OCI-LY3 (cell line): ENCODE measurements at regions not wholly inside any gene's neighbourhood (a gene's known extent, or its start where the extent isn't known, plus 50 kb on each side); places are given as distances from the start of the nearest gene placed in this dataset.

Experiments used
- EZH2phosphoT487 ChIP-seq: fragments of 200-600 bp; shearing (Covaris generic); IDR thresholded peaks from 2 replicates; pipeline ENCODE4 v1.6.1; 2018; ENCODE audit warnings: antibody characterized with exemption, mixed run types, low read depth
- TF ChIP-seq, protein P1 (sequence below): fragments of 200-600, 300-600 bp; sonication (generic); IDR thresholded peaks from 2 replicates; pipeline ENCODE4 v1.5.1; 2014; ENCODE audit warnings: antibody characterized with exemption, low read length, low read depth

DNA sequence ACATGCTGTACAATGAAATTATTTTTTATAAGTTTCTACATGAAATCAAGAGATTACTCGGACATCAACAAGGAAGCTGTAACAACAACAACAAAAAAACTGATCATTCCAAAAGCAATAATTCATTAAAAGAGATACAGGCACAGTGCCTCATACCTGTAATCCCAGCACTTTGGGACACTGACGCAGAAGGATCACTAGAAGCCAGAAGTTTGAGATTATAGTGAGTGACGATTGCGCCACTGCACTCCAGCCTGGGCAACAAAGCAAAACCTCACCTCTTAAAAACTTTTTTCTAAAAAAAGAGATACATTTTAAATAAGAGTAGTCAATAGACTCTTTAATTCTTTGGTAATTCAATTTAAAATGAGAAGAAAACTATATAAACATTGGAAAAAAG, 364.3 kb downstream of the TNS1 start:
- TF ChIP-seq, protein P1, sequence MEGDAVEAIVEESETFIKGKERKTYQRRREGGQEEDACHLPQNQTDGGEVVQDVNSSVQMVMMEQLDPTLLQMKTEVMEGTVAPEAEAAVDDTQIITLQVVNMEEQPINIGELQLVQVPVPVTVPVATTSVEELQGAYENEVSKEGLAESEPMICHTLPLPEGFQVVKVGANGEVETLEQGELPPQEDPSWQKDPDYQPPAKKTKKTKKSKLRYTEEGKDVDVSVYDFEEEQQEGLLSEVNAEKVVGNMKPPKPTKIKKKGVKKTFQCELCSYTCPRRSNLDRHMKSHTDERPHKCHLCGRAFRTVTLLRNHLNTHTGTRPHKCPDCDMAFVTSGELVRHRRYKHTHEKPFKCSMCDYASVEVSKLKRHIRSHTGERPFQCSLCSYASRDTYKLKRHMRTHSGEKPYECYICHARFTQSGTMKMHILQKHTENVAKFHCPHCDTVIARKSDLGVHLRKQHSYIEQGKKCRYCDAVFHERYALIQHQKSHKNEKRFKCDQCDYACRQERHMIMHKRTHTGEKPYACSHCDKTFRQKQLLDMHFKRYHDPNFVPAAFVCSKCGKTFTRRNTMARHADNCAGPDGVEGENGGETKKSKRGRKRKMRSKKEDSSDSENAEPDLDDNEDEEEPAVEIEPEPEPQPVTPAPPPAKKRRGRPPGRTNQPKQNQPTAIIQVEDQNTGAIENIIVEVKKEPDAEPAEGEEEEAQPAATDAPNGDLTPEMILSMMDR, result no peak
- TF ChIP-seq EZH2phosphoT487, result no peak
